ENCODE measurements at regions not wholly inside any gene's neighbourhood (a gene's known extent, or its start where the extent isn't known, plus 50 kb on each side); places are given as distances from the start of the nearest gene placed in this dataset.

- no peak overlapping the region for H2AFZ ChIP-seq (replicated peaks)
- no peak overlapping the region for H3K9ac ChIP-seq
- no peaks in the 10 kb centered on the region for H4K20me1 ChIP-seq (ENCODE audit: low read depth)
- no peaks in the 10 kb centered on the region for H3F3A ChIP-seq (ENCODE audit: low read depth)
- Mint-ChIP-seq H3K27ac (no peak overlapping the region), H3K9me3 (no peaks in the 10 kb centered on the region), H3K4me3 (no peak overlapping the region), H3K36me3 (no peaks in the 10 kb centered on the region), H3K4me1 (no peaks in the 10 kb centered on the region), H3K27me3 (ENCODE audit: insufficient read depth, low read depth) (no peaks in the 10 kb centered on the region)
- TF ChIP-seq CTCF (IDR thresholded peaks at IDR 0.05) (no peak), EZH2 (IDR thresholded peaks at IDR 0.05) (no peak), EZH2phosphoT487 (IDR thresholded peaks at IDR 0.05) (no peak)
- no peak overlapping the region for H3K4me2 ChIP-seq
- no peak overlapping the region for H3K27ac ChIP-seq
- no peaks in the 10 kb centered on the region for H3K36me3 ChIP-seq
- H3K27me3 ChIP-seq = no peaks in the 10 kb centered on the region
- H3K4me3 ChIP-seq = no peak overlapping the region
- DNase-seq (ENCODE audit: low spot score) = no peak
- no peaks in the 10 kb centered on the region for H3K79me2 ChIP-seq (ENCODE audit: low read depth)
- no peaks in the 10 kb centered on the region for H3K4me1 ChIP-seq
- no peaks in the 10 kb centered on the region for H3K9me3 ChIP-seq (ENCODE audit: low read depth)
Measured at GRCh38 chr18:47317824-47318508, 66.5 kb upstream of the SKOR2 start.

- Mint-ChIP-seq H3K4me3 (no peak overlapping the region), H3K27me3 (ENCODE audit: insufficient read depth, low read depth) (no peaks in the 10 kb centered on the region)
- H3K9me3 ChIP-seq (ENCODE audit: low read depth) = no peaks in the 10 kb centered on the region
Measured at GRCh38 chr18:47316924-47317323, 65.5 kb upstream of the SKOR2 start.

GRCh38 chr18:47313901-47314300 is 62.4 kb upstream of the SKOR2 start:
- H3F3A ChIP-seq (ENCODE audit: low read depth) = no peaks in the 10 kb centered on the region
- H3K79me2 ChIP-seq (ENCODE audit: low read depth) = no peaks in the 10 kb centered on the region
- no peak overlapping the region for H3K4me2 ChIP-seq
- no peak overlapping the region for H3K27ac ChIP-seq
- no peaks in the 10 kb centered on the region for H3K4me1 ChIP-seq
- no peaks in the 10 kb centered on the region for H3K9me3 ChIP-seq (ENCODE audit: low read depth)
- no peaks in the 10 kb centered on the region for H4K20me1 ChIP-seq (ENCODE audit: low read depth)
- TF ChIP-seq EZH2phosphoT487 (IDR thresholded peaks at IDR 0.05) = no peak
- no peak for TF ChIP-seq EZH2 (IDR thresholded peaks at IDR 0.05)
- no peak for TF ChIP-seq CTCF (IDR thresholded peaks at IDR 0.05)
- Mint-ChIP-seq H3K4me3 (no peak overlapping the region), H3K36me3 (no peaks in the 10 kb centered on the region), H3K9me3 (no peaks in the 10 kb centered on the region), H3K27ac (no peak overlapping the region), H3K4me1 (no peaks in the 10 kb centered on the region), H3K27me3 (ENCODE audit: insufficient read depth, low read depth) (no peaks in the 10 kb centered on the region)
- no peaks in the 10 kb centered on the region for H3K27me3 ChIP-seq
- no peak overlapping the region for H2AFZ ChIP-seq (replicated peaks)
- no peak overlapping the region for H3K4me3 ChIP-seq
- H3K9ac ChIP-seq = no peak overlapping the region
- H3K36me3 ChIP-seq = no peaks in the 10 kb centered on the region
- DNase-seq (ENCODE audit: low spot score) = no peak

More at GRCh38 chr18:47316924-47317323, 65.5 kb upstream of the SKOR2 start:
- H3K4me1 Mint-ChIP-seq = no peaks in the 10 kb centered on the region
- H3F3A ChIP-seq (ENCODE audit: low read depth) = no peaks in the 10 kb centered on the region
- H3K4me2 ChIP-seq = no peak overlapping the region
- DNase-seq (ENCODE audit: low spot score) = no peak
- H2AFZ ChIP-seq (replicated peaks) = no peak overlapping the region
- no peak overlapping the region for H3K9ac ChIP-seq
- H3K9me3 Mint-ChIP-seq = no peaks in the 10 kb centered on the region
- no peaks in the 10 kb centered on the region for H3K36me3 ChIP-seq
- no peaks in the 10 kb centered on the region for H3K79me2 ChIP-seq (ENCODE audit: low read depth)
- no peak for TF ChIP-seq CTCF (IDR thresholded peaks at IDR 0.05)
- no peak for TF ChIP-seq EZH2 (IDR thresholded peaks at IDR 0.05)
- no peak for TF ChIP-seq EZH2phosphoT487 (IDR thresholded peaks at IDR 0.05)
- H3K27ac ChIP-seq = no peak overlapping the region
- H3K4me3 ChIP-seq = no peak overlapping the region
- H3K4me1 ChIP-seq = no peaks in the 10 kb centered on the region
- H4K20me1 ChIP-seq (ENCODE audit: low read depth) = no peaks in the 10 kb centered on the region
- H3K36me3 Mint-ChIP-seq = no peaks in the 10 kb centered on the region
- no peak overlapping the region for H3K27ac Mint-ChIP-seq
- no peaks in the 10 kb centered on the region for H3K27me3 ChIP-seq
